K562 (cell line): ENCODE measurements at regions not wholly inside any gene's neighbourhood (a gene's known extent, or its start where the extent isn't known, plus 50 kb on each side); places are given as distances from the start of the nearest gene placed in this dataset.

Experiments used
- ATAC-seq: fragments of 200-7000 bp; cut with Tn5 transposase; 3 replicates; pipeline ENCODE4 v1.9.1; 2020; ENCODE audit warnings: moderate library complexity
- BruUV-seq: library from RNA; stranded (reverse); fragments of 400-500 nt; replicated peaks from 2 replicates; lab custom pipeline; 2021; lab: Mats Ljungman, UMichigan
- CTCF ChIA-PET: fragments of 300-600 bp; formaldehyde crosslinking; extraction: SDS; loops from one replicate; lab custom pipeline; 2021; ENCODE audit warnings: low intra/inter-chr PET ratio; lab: Yijun Ruan, JAX
- POLR2A ChIA-PET: fragments of 300-600, 350-650 bp; sonication (Branson Sonifier 250); formaldehyde crosslinking; extraction: SDS; loops from one replicate; lab custom pipeline; 2021; ENCODE audit warnings: antibody characterized with exemption, inconsistent platforms; lab: Yijun Ruan, JAX
- DNase-seq, 4 experiments: peaks; one replicate each; pipeline versions ENCODE4 v3.0.0 to v3.0.0-alpha.2; 2011 to 2018; ENCODE audit warnings: low spot score in 3 of 4, mixed read lengths in 3 of 4; ENCODE audit errors: extremely low read depth in 1 of 4
- FAIRE-seq: peaks from 2 replicates; lab custom pipeline; 2011; peaks lifted over from hg19 to GRCh38; lab: Jason Lieb, UNC
- H2AFZ ChIP-seq: 2 replicates; pipeline ENCODE4 v1.6.0; 2011; ENCODE audit warnings: low read depth, low read length, control low read depth, inconsistent platforms
- H3K27ac ChIP-seq: fragments of 200-600 bp; 3 replicates; pipeline ENCODE4 v1.8.0; 2011; ENCODE audit warnings: low read depth, mild to moderate bottlenecking, control low read depth, inconsistent platforms, low read length, moderate library complexity, mixed read lengths; ENCODE audit errors: extremely low read depth
- H3K27me3 ChIP-seq, 2 experiments: fragments of 300-600 bp in 1 of 2; 2 replicates in 1 of 2; 3 replicates in 1 of 2; pipeline versions ENCODE4 v1.6.0 to v1.8.0; 2011; ENCODE audit warnings: inconsistent platforms in 2 of 2, low read length in 2 of 2, mild to moderate bottlenecking in 1 of 2, mixed read lengths in 1 of 2, moderate library complexity in 1 of 2; ENCODE audit not compliant: control insufficient read depth in 2 of 2, insufficient read depth in 2 of 2
- H3K36me3 ChIP-seq: fragments of 300-600 bp; 3 replicates; pipeline ENCODE4 v1.8.0; 2011; ENCODE audit warnings: mild to moderate bottlenecking, low read length, inconsistent platforms; ENCODE audit not compliant: control insufficient read depth, insufficient read depth
- H3K4me1 ChIP-seq, 2 experiments: fragments of 200-600 bp in 1 of 2; replicated peaks in 1 of 2; 2 replicates in 1 of 2; 3 replicates in 1 of 2; pipeline versions ENCODE4 v1.5.1 to v1.8.0; 2011; ENCODE audit warnings: inconsistent platforms in 2 of 2, low read length in 2 of 2, mild to moderate bottlenecking in 1 of 2, mixed read lengths in 1 of 2, moderate library complexity in 1 of 2; ENCODE audit not compliant: control insufficient read depth in 2 of 2, insufficient read depth in 2 of 2
- H3K4me2 ChIP-seq: 2 replicates; pipeline ENCODE4 v1.6.1; 2011; ENCODE audit warnings: low read length, control low read depth, inconsistent platforms, mixed read lengths; ENCODE audit not compliant: insufficient read depth
- H3K4me3 ChIP-seq: fragments of 200-600 bp; sonication (generic), shearing (Covaris generic); 2 replicates; pipeline ENCODE4 v1.5.1; 2016; ENCODE audit warnings: control low read depth, inconsistent platforms
- H3K79me2 ChIP-seq: fragments of 200-600 bp; 3 replicates; pipeline ENCODE4 v1.8.0; 2011; ENCODE audit warnings: low read length, inconsistent platforms; ENCODE audit not compliant: control insufficient read depth, insufficient read depth
- H3K9ac ChIP-seq, 2 experiments: 2 replicates each; pipeline versions ENCODE4 v1.6.0 to v1.6.1; 2011; ENCODE audit warnings: low read depth in 2 of 2, low read length in 2 of 2, control low read depth in 1 of 2, inconsistent platforms in 1 of 2, mild to moderate bottlenecking in 1 of 2, mixed read lengths in 1 of 2; ENCODE audit not compliant: insufficient read depth in 1 of 2
- H3K9me1 ChIP-seq: one replicate; pipeline ENCODE4 v1.6.0; 2011; ENCODE audit warnings: inconsistent platforms, mild to moderate bottlenecking, low read length, moderate library complexity; ENCODE audit not compliant: control insufficient read depth, insufficient read depth
- H3K9me3 ChIP-seq: replicated peaks from 2 replicates; pipeline ENCODE4 v1.5.1; 2011; ENCODE audit warnings: low read depth, low read length, inconsistent platforms; ENCODE audit not compliant: control insufficient read depth, insufficient read depth
- H4K20me1 ChIP-seq: replicated peaks from 2 replicates; pipeline ENCODE4 v1.6.1; 2011; ENCODE audit warnings: low read length, inconsistent platforms, mixed read lengths; ENCODE audit not compliant: control insufficient read depth, insufficient read depth
- FOXA1 ChIP-seq: fragments of 450-650 bp; IDR thresholded peaks from 2 replicates; pipeline ENCODE4 v1.6.1; 2016; ENCODE audit warnings: mild to moderate bottlenecking, borderline replicate concordance
- GABPA ChIP-seq: fragments of 200-800 bp; sonication (Bioruptor generic); conservative IDR thresholded peaks from 2 replicates; pipeline ENCODE4 v1.6.1; 2016; ENCODE audit warnings: low read depth, missing genetic modification characterization, missing compliant biosample characterization
- KDM4B ChIP-seq, 2 experiments: fragments of 450-650 bp in 1 of 2; sonication (generic) in 1 of 2; IDR thresholded peaks; 2 replicates each; pipeline ENCODE4 v1.6.1; 2016 to 2017; ENCODE audit warnings: borderline replicate concordance in 2 of 2, antibody characterized with exemption in 1 of 2, low read depth in 1 of 2, mild to moderate bottlenecking in 1 of 2
- MEF2D ChIP-seq: conservative IDR thresholded peaks from 2 replicates; pipeline ENCODE4 v1.6.1; 2016; ENCODE audit warnings: low read depth, missing genetic modification characterization, missing compliant biosample characterization
- POLR2H ChIP-seq: IDR thresholded peaks from 2 replicates; pipeline ENCODE4 v1.6.1; 2016; ENCODE audit warnings: missing genetic modification characterization, low read depth, mild to moderate bottlenecking, control low read depth, missing compliant biosample characterization, moderate library complexity
- RBM34 ChIP-seq: fragments of 200-400 bp; formaldehyde crosslinking; IDR thresholded peaks from 2 replicates; pipeline ENCODE4 v1.6.1; 2018; ENCODE audit warnings: low read length, borderline replicate concordance; ENCODE audit not compliant: insufficient read depth
- RFX1 ChIP-seq: fragments of 450-650 bp; IDR thresholded peaks from 2 replicates; pipeline ENCODE4 v1.6.1; 2016; ENCODE audit warnings: mild to moderate bottlenecking, moderate library complexity
- SRSF3 ChIP-seq: fragments of 200-400 bp; formaldehyde crosslinking; IDR thresholded peaks from 2 replicates; pipeline ENCODE4 v1.6.1; 2016; ENCODE audit warnings: mild to moderate bottlenecking, low read length, moderate library complexity; ENCODE audit not compliant: insufficient read depth
- TAF15 ChIP-seq: fragments of 200-400 bp; formaldehyde crosslinking; IDR thresholded peaks from 2 replicates; pipeline ENCODE4 v1.6.1; 2017; ENCODE audit warnings: mild to moderate bottlenecking, low read depth, low read length, moderate library complexity
- ZNF175 ChIP-seq: fragments of 200-800 bp; sonication (Bioruptor generic); IDR thresholded peaks from 2 replicates; pipeline ENCODE4 v1.6.1; 2016; ENCODE audit warnings: low read depth, mild to moderate bottlenecking, missing genetic modification characterization, missing compliant biosample characterization
- ZNF23 ChIP-seq: fragments of 250-450 bp; sonication (Bioruptor Pico); IDR thresholded peaks from 2 replicates; pipeline ENCODE4 v1.4.0; 2020; ENCODE audit warnings: mild to moderate bottlenecking
- WGBS: fragments of 100-300 bp; shearing (Covaris generic); methylation state at CpG from one replicate; pipeline ENCODE4 v1.1.6; 2016; ENCODE audit warnings: low coverage, mixed read lengths; ENCODE audit not compliant: insufficient coverage; ENCODE audit errors: missing lambda C conversion rate; 5-methylcytosine and 5-hydroxymethylcytosine counted together
- in situ Hi-C: fragments of 300-500 bp; cut with MboI; formaldehyde crosslinking; loops from 4 replicates; pipeline ENCODE4 v1.15.0; 2018; ENCODE audit warnings: inconsistent platforms, mixed read lengths
- intact Hi-C: fragments of 100-400 bp; cut with micrococcal nuclease; formaldehyde crosslinking; loops from 2 replicates; pipeline ENCODE4 v1.14.2; 2022

GRCh38 chr15:57806003-57806402 is 99.5 kb downstream of the POLR2M start:
- DNase-seq, result no peak
- POLR2A ChIA-PET, result interaction anchor here (1.0 kb wide), 1 partner anchor 12 kb away, joined by 3 read pairs; no protein-coding TSS in a partner anchor
- Histone ChIP-seq H3K36me3 (no peaks in the 10 kb centered on the region), H3K79me2 (no peaks in the 10 kb centered on the region), H3K9me1 (no peaks in the 10 kb centered on the region), H2AFZ (no peak overlapping the region), H3K4me2 (no peak overlapping the region), H3K27ac (no peak overlapping the region), H3K27me3 (peaks cover 0 to 10% of the 10 kb centered on the region in 2 experiments; a peak in 2 of 5 replicates), H3K9me3 (no peaks in the 10 kb centered on the region), H3K4me1 (no peaks in the 10 kb centered on the region), H3K4me3 (no peak overlapping the region), H3K9ac (no peak overlapping the region), H4K20me1 (no peaks in the 10 kb centered on the region)
- WGBS, result 5% methylated on average over 7 of the region's 7 CpGs
- CTCF ChIA-PET, result no interaction called here
- intact Hi-C loops (no loop called here), in situ Hi-C loops (no loop called here)
- no peak for FAIRE-seq
- ATAC-seq, result no peak
- TF ChIP-seq FOXA1 (no peak), GABPA (no peak), KDM4B (IDR thresholded peaks at IDR 0.05; ENCODE audit: borderline replicate concordance in 2 of 2, low read depth in 1 of 2) (no peak), RBM34 (no peak), POLR2H (tag) (no peak), MEF2D (no peak), ZNF175 (CRISPR knock-in tag) (no peak), ZNF23 (no peak), SRSF3 (no peak), TAF15 (no peak), RFX1 (no peak)
- BruUV-seq, result no TSS peak
